Muscle of back (tissue), 3 donors: ENCODE measurements at regions not wholly inside any gene's neighbourhood (a gene's known extent, or its start where the extent isn't known, plus 50 kb on each side); places are given as distances from the start of the nearest gene placed in this dataset.

ENCODE experiments used
- DNase-seq, 3 donors: peaks; one replicate each; pipeline versions ENCODE4 v3.0.0 to v3.0.0-alpha.2; 2013

DNA sequence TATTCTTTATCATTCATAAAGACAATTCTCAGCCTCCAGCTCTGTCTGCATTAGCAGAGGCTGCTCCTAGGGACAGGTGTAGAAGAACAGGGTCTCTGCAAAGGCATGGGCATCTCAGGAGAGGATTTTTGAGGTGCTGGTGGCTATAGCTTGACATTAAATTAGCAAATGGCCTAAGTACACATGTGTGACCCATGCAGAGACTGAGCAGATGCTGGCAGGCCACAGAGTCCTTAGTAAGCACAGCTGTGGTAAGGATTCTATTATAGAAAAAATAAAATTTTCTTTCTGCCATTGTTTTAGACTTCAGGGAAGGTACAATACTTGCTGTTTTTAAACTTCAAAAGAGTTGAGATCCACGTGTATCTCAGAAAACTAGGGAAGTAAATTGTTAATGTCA, 177.5 kb upstream of the DUSP10 start:
- DNase-seq, result no peak

- no peak for DNase-seq
These were observed 174.3 kb upstream of the DUSP10 start for GRCh38 chr1:221916176-221916575.

GRCh38 chr1:221915764-221916163, 173.9 kb upstream of the DUSP10 start:
- no peak for DNase-seq

- no peak for DNase-seq
These were observed 171.5 kb upstream of the DUSP10 start for GRCh38 chr1:221913351-221913892.

DNA sequence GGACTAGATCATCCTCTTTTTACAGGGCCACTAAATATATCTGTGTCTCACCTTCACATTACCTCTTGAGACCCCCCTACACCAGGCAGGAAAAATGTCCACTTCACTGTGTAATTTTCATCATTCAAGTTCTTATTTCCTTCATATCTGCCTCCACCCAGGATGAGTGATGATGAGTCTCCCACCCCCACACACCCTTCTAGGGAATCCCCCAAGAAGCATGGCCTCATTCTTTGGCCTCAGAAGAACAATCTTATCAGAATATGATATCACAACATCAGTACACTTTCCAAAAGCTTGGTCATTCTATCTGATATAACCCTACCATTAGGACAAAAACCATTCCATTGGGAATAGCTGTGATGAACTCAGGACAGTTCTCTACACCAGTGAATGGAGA, 170.3 kb upstream of the DUSP10 start:
- no peak for DNase-seq

- DNase-seq, result no peak
These were observed 169.8 kb upstream of the DUSP10 start for GRCh38 chr1:221911714-221912113.

DNA sequence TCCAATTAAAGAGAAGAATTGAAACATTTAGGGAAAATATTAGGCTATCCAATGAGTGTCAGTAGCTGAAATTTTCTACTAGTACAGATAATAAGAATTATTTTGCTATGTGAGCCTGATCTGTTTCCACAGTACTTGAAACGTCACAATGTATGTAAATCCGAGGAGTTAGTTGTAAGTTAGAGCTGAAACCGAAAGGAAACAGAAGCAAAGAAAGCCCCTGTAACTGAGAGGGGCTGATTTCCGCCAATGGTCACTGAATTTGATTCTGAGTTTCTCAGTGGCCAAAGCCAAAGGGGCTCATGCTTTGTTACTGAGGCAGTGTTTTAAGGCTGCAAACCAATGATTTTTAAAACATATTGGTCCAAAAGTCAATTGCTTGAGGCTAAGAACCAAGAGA, 168.3 kb upstream of the DUSP10 start:
- DNase-seq, result no peak

- no peak for DNase-seq
These were observed 166.7 kb upstream of the DUSP10 start for GRCh38 chr1:221908573-221908972.

- no peak for DNase-seq
These were observed 165.5 kb upstream of the DUSP10 start for GRCh38 chr1:221907166-221907932.

DNA sequence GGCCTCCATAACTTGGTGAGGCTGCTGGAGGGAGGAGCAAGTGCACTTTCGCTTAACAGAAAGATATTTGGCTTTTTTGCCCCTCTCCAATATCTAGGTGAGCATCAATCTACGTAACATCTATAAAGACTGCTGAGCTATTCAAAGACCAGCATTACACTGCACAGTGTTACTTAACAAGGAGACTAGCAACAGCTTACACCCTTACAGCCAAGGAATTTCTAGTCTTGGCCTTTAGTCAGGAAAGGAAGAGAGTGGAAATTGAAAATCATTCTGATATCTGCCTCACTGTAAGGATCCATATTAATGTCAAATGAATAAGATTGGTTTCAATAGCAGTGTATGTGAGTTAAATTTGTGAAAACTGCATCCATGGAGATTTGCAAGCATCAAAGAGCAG, 163.9 kb upstream of the DUSP10 start:
- DNase-seq, result peak in 1 of 3 donors; percentile 33

DNA sequence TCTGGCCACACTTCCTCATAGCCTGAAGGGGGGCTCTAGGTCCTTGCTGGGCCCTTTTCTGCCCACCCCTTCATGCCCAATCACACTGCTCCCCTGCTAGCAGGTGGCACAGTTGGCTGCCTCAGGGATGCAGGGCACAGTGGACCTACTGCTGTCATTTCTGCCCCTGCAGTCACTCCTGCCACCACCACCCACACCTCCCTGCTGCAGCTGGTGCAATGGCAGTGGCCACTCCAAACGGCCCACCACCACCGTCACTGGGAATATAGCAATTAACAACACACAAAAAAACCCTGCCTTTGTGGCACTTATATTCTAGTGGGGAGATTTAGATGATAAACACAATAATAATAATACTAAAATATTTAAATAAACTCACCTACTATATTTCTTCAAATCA, 162.4 kb upstream of the DUSP10 start:
- no peak for DNase-seq

DNA sequence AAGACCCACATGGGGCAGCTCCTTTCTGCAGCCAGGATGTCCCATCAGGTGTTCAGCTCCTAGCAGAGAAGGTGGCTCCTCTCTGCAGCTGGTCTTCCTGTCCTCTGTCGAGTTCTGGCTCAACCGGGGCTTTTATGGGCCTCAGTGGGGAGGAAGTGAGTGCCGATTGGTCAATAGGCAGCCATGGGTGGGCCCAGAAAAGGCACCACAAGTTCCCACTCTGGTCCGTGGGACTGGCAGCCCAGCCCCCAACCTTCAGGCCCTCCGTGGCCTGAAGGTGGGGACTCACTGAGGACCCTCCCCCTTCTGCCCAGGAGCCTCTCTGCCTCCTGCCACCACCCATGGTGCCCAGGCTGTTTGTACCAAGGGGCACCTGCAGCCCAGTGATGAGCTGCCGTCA, 161.7 kb upstream of the DUSP10 start:
- DNase-seq, result no peak

DNA sequence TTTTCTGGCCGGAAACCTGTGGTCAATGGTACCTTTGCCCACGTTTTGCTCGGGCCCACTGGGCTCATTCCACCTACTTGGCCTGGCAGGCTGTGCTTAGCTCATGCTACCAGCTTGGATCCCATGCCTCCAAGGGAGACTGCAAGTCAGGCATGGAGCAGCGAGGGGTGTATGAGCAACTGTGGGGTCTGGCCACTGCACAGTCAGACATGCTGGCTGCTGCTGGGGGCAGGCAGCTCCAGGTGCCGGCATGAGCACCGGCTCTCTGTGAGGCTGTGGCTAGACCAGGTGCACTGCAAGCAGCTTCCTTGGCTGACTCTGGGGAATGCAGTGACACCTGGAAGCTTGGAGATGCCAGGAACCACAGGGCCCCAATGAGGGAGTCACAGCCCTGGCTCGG, 161.1 kb upstream of the DUSP10 start:
- DNase-seq, result no peak

- DNase-seq, result no peak
These were observed 158.8 kb upstream of the DUSP10 start for GRCh38 chr1:221900678-221901077.

DNA sequence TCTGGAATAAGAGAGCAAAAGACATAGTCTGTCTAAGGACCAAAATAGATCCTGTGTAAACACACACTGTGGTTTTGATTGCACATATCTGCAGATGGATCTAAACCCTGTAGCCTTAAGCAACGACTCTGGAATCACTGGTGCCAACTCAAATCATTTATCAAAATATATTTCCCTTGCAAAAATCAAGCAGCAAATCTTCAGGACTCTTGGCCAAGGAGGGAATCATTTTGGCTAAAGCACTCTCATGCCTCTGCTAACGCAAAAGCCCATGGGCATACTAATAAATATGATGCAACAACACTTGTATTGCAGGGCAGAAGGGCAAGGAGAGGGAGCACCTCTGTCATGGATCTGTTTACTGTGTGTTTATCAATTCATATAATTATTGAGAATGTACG, 155.4 kb upstream of the DUSP10 start:
- DNase-seq, result peak in 1 of 3 donors; percentile 20

DNA sequence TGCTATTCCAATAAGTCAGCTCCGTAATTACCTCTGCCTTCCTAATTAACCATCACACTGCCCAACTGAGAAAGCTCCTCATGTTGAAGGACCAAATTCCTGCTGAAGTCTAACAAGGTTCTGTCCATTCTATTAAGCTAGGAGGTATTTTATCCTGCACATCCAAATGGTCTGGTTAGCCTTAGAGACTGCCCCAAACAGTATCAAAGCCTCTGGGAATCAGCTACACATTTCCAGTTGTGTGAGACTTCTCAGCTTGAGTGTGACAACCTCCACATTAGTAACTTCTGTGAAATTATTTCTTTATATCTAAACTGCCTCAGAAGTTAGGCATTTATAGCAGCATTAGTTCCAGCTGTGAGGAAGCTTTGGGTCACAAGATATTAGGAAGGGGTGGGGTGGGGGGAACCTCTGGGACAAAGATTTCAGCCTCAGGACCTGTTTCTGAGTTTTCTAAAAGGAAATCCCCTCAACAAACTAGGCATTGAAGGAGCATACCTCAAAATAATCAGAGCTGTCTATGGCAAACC, 150.5 kb upstream of the DUSP10 start:
- no peak for DNase-seq

DNA sequence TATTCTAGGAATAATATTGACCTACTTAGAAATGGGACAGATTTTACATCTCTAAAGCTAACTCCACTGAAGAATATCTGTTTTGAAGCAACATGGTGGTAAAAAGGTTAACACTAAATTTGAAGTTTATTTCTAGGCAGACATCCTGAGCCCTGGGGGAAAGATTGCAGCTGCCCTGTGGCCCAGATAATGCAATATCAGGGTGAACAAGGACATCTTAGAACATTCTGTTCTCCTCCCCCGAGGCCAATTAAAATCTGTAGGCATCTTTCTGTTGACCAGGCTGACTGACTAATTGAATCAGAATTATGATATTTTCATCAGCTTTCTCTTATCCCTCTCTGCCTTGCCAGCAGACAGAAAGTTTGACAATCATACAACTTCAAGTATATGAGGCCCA, 149.8 kb upstream of the DUSP10 start:
- DNase-seq, result no peak

- no peak for DNase-seq
These were observed 146.9 kb upstream of the DUSP10 start for GRCh38 chr1:221888801-221889200.

DNA sequence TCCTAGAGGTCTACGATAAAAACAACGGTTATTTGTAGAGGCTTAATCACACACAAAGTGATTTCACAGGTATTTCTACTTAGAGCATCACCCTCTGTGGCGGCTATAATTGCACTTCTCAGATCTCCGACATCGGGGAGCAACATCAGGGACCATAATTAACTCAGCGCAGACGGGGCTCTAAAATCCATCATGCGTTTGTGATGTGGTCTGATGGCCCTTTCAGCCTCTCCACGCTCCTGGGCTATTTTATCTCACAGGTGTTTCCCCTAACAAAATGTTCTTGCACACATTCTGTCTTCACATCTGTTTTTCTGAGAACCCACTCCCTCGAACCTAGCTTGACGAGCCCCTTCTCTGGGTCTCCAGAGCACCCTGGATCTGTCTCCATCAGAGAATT, 146.3 kb upstream of the DUSP10 start:
- DNase-seq, result no peak

GRCh38 chr1:221887758-221888157, 145.9 kb upstream of the DUSP10 start:
- DNase-seq, result no peak

GRCh38 chr1:221887415-221887746, 145.5 kb upstream of the DUSP10 start:
- no peak for DNase-seq

GRCh38 chr1:221886743-221887414, 145.0 kb upstream of the DUSP10 start:
- DNase-seq, result peak in 1 of 3 donors; percentile 71

GRCh38 chr1:221886311-221886710, 144.4 kb upstream of the DUSP10 start:
- DNase-seq, result no peak
